ENCODE measurements at regions not wholly inside any gene's neighbourhood (a gene's known extent, or its start where the extent isn't known, plus 50 kb on each side); places are given as distances from the start of the nearest gene placed in this dataset.

DNA sequence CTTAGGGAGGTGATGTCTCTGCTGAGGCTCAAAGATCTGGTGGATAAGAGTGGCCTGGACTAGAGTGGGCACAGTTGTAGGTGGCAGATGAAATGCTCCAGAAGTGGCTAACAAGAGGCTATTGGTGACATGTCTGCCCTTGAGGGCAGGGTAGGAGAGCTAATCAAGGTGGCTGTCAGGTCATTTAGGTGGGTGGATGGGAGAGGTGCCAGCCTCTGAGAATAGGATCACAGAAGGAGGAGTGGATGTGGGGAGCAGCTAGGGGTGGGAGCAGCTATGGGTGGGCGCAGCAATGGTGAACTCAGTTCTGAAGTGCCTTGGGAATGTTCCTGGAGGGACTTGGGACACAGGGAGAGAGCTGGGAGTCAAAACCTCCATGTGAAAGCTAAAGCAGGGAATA lies 142.0 kb upstream of the GRIK3 start (continued):
- TF ChIP-seq, protein P1, sequence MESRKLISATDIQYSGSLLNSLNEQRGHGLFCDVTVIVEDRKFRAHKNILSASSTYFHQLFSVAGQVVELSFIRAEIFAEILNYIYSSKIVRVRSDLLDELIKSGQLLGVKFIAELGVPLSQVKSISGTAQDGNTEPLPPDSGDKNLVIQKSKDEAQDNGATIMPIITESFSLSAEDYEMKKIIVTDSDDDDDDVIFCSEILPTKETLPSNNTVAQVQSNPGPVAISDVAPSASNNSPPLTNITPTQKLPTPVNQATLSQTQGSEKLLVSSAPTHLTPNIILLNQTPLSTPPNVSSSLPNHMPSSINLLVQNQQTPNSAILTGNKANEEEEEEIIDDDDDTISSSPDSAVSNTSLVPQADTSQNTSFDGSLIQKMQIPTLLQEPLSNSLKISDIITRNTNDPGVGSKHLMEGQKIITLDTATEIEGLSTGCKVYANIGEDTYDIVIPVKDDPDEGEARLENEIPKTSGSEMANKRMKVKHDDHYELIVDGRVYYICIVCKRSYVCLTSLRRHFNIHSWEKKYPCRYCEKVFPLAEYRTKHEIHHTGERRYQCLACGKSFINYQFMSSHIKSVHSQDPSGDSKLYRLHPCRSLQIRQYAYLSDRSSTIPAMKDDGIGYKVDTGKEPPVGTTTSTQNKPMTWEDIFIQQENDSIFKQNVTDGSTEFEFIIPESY (IDR thresholded peaks at IDR 0.05; ENCODE audit: extremely low read depth, insufficient replicate concordance, low read length) = no peak
- TF ChIP-seq SP1 (IDR thresholded peaks at IDR 0.05; ENCODE audit: low read depth) (no peak), ELF1 (IDR thresholded peaks at IDR 0.05; ENCODE audit: borderline replicate concordance, low read depth) (no peak), POLR2A (IDR thresholded peaks at IDR 0.05; ENCODE audit: borderline replicate concordance, extremely low read depth, insufficient read depth, insufficient read length) (no peak), ZNF274 (IDR thresholded peaks at IDR 0.05; ENCODE audit: low read depth, low read length) (no peak), POLR2AphosphoS5 (IDR thresholded peaks at IDR 0.05; ENCODE audit: low read depth, low read length) (no peak), ZFX (IDR thresholded peaks at IDR 0.05) (no peak)
- TF ChIP-seq, protein P2, sequence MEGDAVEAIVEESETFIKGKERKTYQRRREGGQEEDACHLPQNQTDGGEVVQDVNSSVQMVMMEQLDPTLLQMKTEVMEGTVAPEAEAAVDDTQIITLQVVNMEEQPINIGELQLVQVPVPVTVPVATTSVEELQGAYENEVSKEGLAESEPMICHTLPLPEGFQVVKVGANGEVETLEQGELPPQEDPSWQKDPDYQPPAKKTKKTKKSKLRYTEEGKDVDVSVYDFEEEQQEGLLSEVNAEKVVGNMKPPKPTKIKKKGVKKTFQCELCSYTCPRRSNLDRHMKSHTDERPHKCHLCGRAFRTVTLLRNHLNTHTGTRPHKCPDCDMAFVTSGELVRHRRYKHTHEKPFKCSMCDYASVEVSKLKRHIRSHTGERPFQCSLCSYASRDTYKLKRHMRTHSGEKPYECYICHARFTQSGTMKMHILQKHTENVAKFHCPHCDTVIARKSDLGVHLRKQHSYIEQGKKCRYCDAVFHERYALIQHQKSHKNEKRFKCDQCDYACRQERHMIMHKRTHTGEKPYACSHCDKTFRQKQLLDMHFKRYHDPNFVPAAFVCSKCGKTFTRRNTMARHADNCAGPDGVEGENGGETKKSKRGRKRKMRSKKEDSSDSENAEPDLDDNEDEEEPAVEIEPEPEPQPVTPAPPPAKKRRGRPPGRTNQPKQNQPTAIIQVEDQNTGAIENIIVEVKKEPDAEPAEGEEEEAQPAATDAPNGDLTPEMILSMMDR (IDR thresholded peaks at IDR 0.05 in 2 of 3, conservative IDR thresholded peaks at IDR 0.05 in 1 of 3; ENCODE audit: borderline replicate concordance in 1 of 3, insufficient read depth in 1 of 3, low read depth in 2 of 3, low read length in 2 of 3) = no peak

DNA sequence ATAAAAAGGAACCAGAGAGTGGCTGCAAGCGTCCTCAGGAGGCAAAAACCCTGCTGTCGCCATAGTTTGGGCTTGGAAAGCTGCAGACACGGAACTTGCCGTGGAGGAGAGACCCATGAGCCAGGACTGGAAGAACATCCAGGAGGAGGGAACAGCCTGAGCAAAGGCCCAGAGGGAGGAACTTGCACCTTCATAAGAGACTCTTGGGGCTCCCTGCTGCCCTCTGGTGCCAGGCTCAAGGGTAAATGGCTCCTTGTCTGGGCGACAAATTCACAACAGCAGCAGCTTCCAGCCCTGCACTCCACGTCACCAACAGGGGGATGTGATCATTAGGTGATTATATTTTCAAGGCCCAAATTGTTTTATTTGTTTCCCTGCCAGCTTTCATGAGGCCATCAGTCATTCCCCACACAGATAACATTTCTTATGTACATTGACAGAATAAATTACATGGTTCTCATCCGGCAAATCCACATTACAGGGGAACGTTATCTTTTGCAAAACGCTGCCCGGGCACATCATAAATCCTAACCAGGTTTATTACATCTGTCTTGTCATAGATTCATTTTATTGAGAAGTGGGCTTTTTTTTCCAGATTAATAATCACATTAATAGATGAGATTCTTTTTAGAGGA lies 143.0 kb upstream of the GRIK3 start:
- no peak for TF ChIP-seq POLR2AphosphoS5 (IDR thresholded peaks at IDR 0.05; ENCODE audit: low read depth, low read length)
- no peak for TF ChIP-seq ZNF274 (IDR thresholded peaks at IDR 0.05; ENCODE audit: low read depth, low read length)
- TF ChIP-seq, protein P2 (IDR thresholded peaks at IDR 0.05 in 2 of 3, conservative IDR thresholded peaks at IDR 0.05 in 1 of 3; ENCODE audit: borderline replicate concordance in 1 of 3, insufficient read depth in 1 of 3, low read depth in 2 of 3, low read length in 2 of 3) = peak; percentile 56 to 69 (median 65)
- TF ChIP-seq RAD21 (IDR thresholded peaks at IDR 0.05; ENCODE audit: low read depth) = peak; percentile 60
- peak; percentile 32; the same call in 1 of the 2 replicates for TF ChIP-seq CBX3 (IDR thresholded peaks at IDR 0.05; ENCODE audit: low read depth)

More for the DNA sequence above, 143.0 kb upstream of the GRIK3 start:
- CTCF ChIA-PET = interaction anchor here (1.1 to 3.7 kb wide), 2 partner anchors 568 to 601 kb away, joined by 3 to 14 read pairs; no protein-coding TSS in a partner anchor
- no peak overlapping the region for H2AFZ ChIP-seq (ENCODE audit: low read depth, low read length, poor library complexity, severe bottlenecking)
- ATAC-seq (peak; percentile 97), DNase-seq (ENCODE audit: low read depth, low spot score) (peak; percentile 64)
- H3K36me3 ChIP-seq (ENCODE audit: control insufficient read depth in 1 of 2, insufficient read depth in 2 of 2, low read length in 2 of 2) = no peaks in the 10 kb centered on the region
- H3K9ac ChIP-seq (ENCODE audit: low read length) = no peak overlapping the region
- no peaks in the 10 kb centered on the region for H3K4me1 ChIP-seq (ENCODE audit: control insufficient read depth in 1 of 2, insufficient read depth in 2 of 2, low read length in 2 of 2)
- H3K27ac ChIP-seq (ENCODE audit: low read depth, low read length) = no peak overlapping the region
- H3K9me3 ChIP-seq (ENCODE audit: control insufficient read depth in 1 of 2, insufficient read depth in 1 of 2, low read depth in 1 of 2, low read length in 2 of 2) = no peaks in the 10 kb centered on the region
- H3K4me2 ChIP-seq (ENCODE audit: low read length) = no peak overlapping the region
- RAD21 ChIA-PET (ENCODE audit: low non-redundant PET in 1 of 2, low total read pairs in 2 of 2, uncharacterized antibody in 2 of 2, unreplicated experiment in 2 of 2) = no interaction called here
- BruUV-seq (replicated peaks) = no TSS peak
- intact Hi-C loops (cut with micrococcal nuclease) = loop anchor here (1.0 to 10.0 kb wide), 3 partner anchors 474 to 603 kb away; no protein-coding TSS in a partner anchor
- POLR2A ChIA-PET = no interaction called here
- H3K4me3 ChIP-seq (replicated peaks in 1 of 2; ENCODE audit: low read depth in 1 of 2, low read length in 2 of 2) = no peak overlapping the region
- peaks cover 56% of the 10 kb centered on the region for H3K27me3 ChIP-seq (ENCODE audit: insufficient read depth, low read length)
- no peaks in the 10 kb centered on the region for H3K79me2 ChIP-seq (ENCODE audit: insufficient read depth, low read length)
- H4K20me1 ChIP-seq (ENCODE audit: insufficient read depth) = no peaks in the 10 kb centered on the region
- H3K9me2 ChIP-seq (ENCODE audit: insufficient read depth) = no peaks in the 10 kb centered on the region

Data from HCT116 (cell line).